SK-N-SH (cell line): ENCODE measurements at regions not wholly inside any gene's neighbourhood (a gene's known extent, or its start where the extent isn't known, plus 50 kb on each side); places are given as distances from the start of the nearest gene placed in this dataset.

Experiments
- EP300 ChIP-seq, 2 experiments: IDR thresholded peaks; 2 replicates each; pipeline versions ENCODE4 v1.4.0 to v1.6.1; 2012; ENCODE audit warnings: borderline replicate concordance in 1 of 2, low read depth in 1 of 2, low read length in 1 of 2
- EZH2phosphoT487 ChIP-seq: fragments of 200-600 bp; sonication (generic); IDR thresholded peaks from 2 replicates; pipeline ENCODE4 v1.6.1; 2017; ENCODE audit warnings: low read depth, mixed run types, mild to moderate bottlenecking, antibody characterized with exemption, moderate library complexity, borderline replicate concordance
- POLR2AphosphoS5 ChIP-seq: IDR thresholded peaks from 2 replicates; pipeline ENCODE4 v1.6.1; 2012; ENCODE audit warnings: low read depth, low read length
- SIN3A ChIP-seq: IDR thresholded peaks from 2 replicates; pipeline ENCODE4 v1.6.1; 2012; ENCODE audit warnings: low read depth, mild to moderate bottlenecking, low read length, moderate library complexity, borderline replicate concordance
- TAF1 ChIP-seq: IDR thresholded peaks from 2 replicates; pipeline ENCODE4 v1.6.1; 2012; ENCODE audit warnings: low read depth, mild to moderate bottlenecking, low read length, moderate library complexity, borderline replicate concordance
- TF ChIP-seq, protein P1 (sequence below): fragments of 200-600 bp; sonication (generic); IDR thresholded peaks from 2 replicates; pipeline ENCODE4 v1.6.1; 2017; ENCODE audit warnings: antibody characterized with exemption, mild to moderate bottlenecking, moderate library complexity
- TF ChIP-seq, protein P2 (sequence below): IDR thresholded peaks from 2 replicates; pipeline ENCODE4 v1.4.0; 2012; ENCODE audit warnings: low read depth

DNA sequence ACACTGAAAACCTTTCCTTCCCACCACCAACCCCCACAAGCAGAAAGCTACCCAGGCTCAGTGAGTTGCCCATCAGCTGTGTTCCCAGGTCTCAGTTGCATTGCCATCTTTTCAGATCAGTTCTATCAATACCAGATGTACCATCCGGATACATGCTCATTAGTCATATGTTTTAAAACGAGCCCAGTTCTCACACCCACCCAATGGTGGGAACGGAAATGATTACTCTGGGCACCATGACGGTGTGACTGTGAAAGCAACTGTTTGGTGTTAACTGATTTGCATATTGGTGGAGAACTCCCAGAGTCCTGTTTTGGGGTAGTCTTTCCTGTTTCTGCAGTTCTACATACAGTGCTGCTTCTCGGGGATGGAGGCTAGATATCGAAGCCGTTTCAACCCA, 212.3 kb downstream of the TRIM36 start:
- TF ChIP-seq, protein P1, sequence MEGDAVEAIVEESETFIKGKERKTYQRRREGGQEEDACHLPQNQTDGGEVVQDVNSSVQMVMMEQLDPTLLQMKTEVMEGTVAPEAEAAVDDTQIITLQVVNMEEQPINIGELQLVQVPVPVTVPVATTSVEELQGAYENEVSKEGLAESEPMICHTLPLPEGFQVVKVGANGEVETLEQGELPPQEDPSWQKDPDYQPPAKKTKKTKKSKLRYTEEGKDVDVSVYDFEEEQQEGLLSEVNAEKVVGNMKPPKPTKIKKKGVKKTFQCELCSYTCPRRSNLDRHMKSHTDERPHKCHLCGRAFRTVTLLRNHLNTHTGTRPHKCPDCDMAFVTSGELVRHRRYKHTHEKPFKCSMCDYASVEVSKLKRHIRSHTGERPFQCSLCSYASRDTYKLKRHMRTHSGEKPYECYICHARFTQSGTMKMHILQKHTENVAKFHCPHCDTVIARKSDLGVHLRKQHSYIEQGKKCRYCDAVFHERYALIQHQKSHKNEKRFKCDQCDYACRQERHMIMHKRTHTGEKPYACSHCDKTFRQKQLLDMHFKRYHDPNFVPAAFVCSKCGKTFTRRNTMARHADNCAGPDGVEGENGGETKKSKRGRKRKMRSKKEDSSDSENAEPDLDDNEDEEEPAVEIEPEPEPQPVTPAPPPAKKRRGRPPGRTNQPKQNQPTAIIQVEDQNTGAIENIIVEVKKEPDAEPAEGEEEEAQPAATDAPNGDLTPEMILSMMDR = no peak
- TF ChIP-seq POLR2AphosphoS5 (no peak), TAF1 (no peak), EP300 (IDR thresholded peaks at IDR 0.05; ENCODE audit: borderline replicate concordance in 1 of 2, low read depth in 1 of 2, low read length in 1 of 2) (no peak), SIN3A (no peak), EZH2phosphoT487 (no peak)
- TF ChIP-seq, protein P2, sequence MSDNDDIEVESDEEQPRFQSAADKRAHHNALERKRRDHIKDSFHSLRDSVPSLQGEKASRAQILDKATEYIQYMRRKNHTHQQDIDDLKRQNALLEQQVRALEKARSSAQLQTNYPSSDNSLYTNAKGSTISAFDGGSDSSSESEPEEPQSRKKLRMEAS = no peak
